Gastrocnemius medialis (tissue), 4 donors: ENCODE measurements at regions not wholly inside any gene's neighbourhood (a gene's known extent, or its start where the extent isn't known, plus 50 kb on each side); places are given as distances from the start of the nearest gene placed in this dataset.

Source experiments
- POLR2A ChIP-seq, 2 donors: fragments of 450-650 bp; IDR thresholded peaks; one replicate each; pipeline ENCODE4 v1.6.1; 2017; ENCODE audit warnings: antibody characterized with exemption in 2 of 2, mild to moderate bottlenecking in 2 of 2, moderate library complexity in 2 of 2
- TF ChIP-seq, protein P1 (sequence below), 5 experiments: fragments of 450-650 bp in 3 of 5; fragments of 200-600 bp in 2 of 5; sonication (generic) in 2 of 5; IDR thresholded peaks in 4 of 5; conservative IDR thresholded peaks in 1 of 5; 1 replicate in 4 of 5; 2 replicates in 1 of 5; pipeline ENCODE4 v1.5.1; 2016 to 2019; ENCODE audit warnings: antibody characterized with exemption in 5 of 5, mild to moderate bottlenecking in 3 of 5, moderate library complexity in 3 of 5

GRCh38 chr7:81170291-81170690 lies 251.4 kb upstream of the SEMA3C start:
- TF ChIP-seq, protein P1, sequence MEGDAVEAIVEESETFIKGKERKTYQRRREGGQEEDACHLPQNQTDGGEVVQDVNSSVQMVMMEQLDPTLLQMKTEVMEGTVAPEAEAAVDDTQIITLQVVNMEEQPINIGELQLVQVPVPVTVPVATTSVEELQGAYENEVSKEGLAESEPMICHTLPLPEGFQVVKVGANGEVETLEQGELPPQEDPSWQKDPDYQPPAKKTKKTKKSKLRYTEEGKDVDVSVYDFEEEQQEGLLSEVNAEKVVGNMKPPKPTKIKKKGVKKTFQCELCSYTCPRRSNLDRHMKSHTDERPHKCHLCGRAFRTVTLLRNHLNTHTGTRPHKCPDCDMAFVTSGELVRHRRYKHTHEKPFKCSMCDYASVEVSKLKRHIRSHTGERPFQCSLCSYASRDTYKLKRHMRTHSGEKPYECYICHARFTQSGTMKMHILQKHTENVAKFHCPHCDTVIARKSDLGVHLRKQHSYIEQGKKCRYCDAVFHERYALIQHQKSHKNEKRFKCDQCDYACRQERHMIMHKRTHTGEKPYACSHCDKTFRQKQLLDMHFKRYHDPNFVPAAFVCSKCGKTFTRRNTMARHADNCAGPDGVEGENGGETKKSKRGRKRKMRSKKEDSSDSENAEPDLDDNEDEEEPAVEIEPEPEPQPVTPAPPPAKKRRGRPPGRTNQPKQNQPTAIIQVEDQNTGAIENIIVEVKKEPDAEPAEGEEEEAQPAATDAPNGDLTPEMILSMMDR (IDR thresholded peaks at IDR 0.05 in 4 of 5, conservative IDR thresholded peaks at IDR 0.05 in 1 of 5): no peak
- TF ChIP-seq POLR2A (IDR thresholded peaks at IDR 0.05): no peak
